SK-N-SH treated with all-trans-retinoic acid at 6 μM for 48 hours (cell line): ENCODE measurements at regions not wholly inside any gene's neighbourhood (a gene's known extent, or its start where the extent isn't known, plus 50 kb on each side); places are given as distances from the start of the nearest gene placed in this dataset.

Experiments used
- ARNTL ChIP-seq: fragments of 450-650 bp; formaldehyde crosslinking; IDR thresholded peaks from 2 replicates; pipeline ENCODE4 v1.5.0; 2020; ENCODE audit warnings: low read depth, mild to moderate bottlenecking, moderate library complexity, borderline replicate concordance
- ESRRG ChIP-seq: fragments of 250-450 bp; sonication (Bioruptor Pico); IDR thresholded peaks from 2 replicates; pipeline ENCODE4 v1.6.1; 2021; ENCODE audit warnings: mild to moderate bottlenecking
- GLIS3 ChIP-seq: fragments of 250-450 bp; sonication (Bioruptor Pico); IDR thresholded peaks from 2 replicates; pipeline ENCODE4 v1.5.0; 2020; ENCODE audit warnings: mild to moderate bottlenecking, moderate library complexity
- RARB ChIP-seq: fragments of 250-450 bp; sonication (Bioruptor Pico); IDR thresholded peaks from 2 replicates; pipeline ENCODE4 v1.8.0; 2021; ENCODE audit warnings: mild to moderate bottlenecking, moderate library complexity
- SNAI2 ChIP-seq: fragments of 250-450 bp; sonication (Bioruptor Pico); IDR thresholded peaks from 2 replicates; pipeline ENCODE4 v1.5.0; 2020; ENCODE audit warnings: mild to moderate bottlenecking, moderate library complexity
- ZNF565 ChIP-seq: fragments of 450-650 bp; formaldehyde crosslinking; conservative IDR thresholded peaks from 2 replicates; pipeline ENCODE4 v1.5.0; 2020; ENCODE audit warnings: low read depth, mild to moderate bottlenecking, moderate library complexity
- TF ChIP-seq, protein P1 (sequence below): fragments of 250-450 bp; sonication (Bioruptor Pico); IDR thresholded peaks from 2 replicates; pipeline ENCODE4 v1.5.1; 2020; ENCODE audit warnings: low read depth, mild to moderate bottlenecking, moderate library complexity
- TF ChIP-seq, protein P2 (sequence below): fragments of 250-450 bp; sonication (Bioruptor Pico); IDR thresholded peaks from 2 replicates; pipeline ENCODE4 v1.8.0; 2020; ENCODE audit warnings: mild to moderate bottlenecking, moderate library complexity, borderline replicate concordance

DNA sequence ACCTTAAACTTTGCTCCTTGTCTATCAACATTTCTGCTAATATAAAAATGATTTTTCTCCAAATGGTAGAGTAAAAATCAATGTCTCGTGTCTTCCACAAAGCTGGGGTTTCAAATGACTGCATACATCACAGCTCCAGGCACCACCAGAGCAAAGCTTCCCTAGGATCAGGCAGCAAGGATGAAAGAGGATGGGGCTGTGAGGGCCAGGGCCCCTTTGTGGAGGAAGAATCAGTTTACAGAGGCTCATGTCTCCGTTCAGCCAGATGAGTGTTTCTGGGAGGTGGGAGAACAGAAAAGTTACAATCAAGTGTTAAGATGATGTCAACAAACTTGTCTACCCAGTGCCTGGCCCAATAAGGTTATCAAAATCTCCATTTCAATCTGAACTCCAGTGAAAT lies 105.5 kb downstream of the BDH1 start:
- TF ChIP-seq ESRRG (CRISPR knock-in tag) (no peak), ARNTL (CRISPR knock-in tag) (no peak), ZNF565 (CRISPR knock-in tag) (no peak), SNAI2 (CRISPR knock-in tag) (no peak), RARB (no peak), GLIS3 (CRISPR knock-in tag) (no peak)
- TF ChIP-seq, protein P1, sequence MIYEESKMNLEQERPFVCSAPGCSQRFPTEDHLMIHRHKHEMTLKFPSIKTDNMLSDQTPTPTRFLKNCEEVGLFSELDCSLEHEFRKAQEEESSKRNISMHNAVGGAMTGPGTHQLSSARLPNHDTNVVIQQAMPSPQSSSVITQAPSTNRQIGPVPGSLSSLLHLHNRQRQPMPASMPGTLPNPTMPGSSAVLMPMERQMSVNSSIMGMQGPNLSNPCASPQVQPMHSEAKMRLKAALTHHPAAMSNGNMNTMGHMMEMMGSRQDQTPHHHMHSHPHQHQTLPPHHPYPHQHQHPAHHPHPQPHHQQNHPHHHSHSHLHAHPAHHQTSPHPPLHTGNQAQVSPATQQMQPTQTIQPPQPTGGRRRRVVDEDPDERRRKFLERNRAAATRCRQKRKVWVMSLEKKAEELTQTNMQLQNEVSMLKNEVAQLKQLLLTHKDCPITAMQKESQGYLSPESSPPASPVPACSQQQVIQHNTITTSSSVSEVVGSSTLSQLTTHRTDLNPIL (CRISPR knock-in tag): no peak
- TF ChIP-seq, protein P2, sequence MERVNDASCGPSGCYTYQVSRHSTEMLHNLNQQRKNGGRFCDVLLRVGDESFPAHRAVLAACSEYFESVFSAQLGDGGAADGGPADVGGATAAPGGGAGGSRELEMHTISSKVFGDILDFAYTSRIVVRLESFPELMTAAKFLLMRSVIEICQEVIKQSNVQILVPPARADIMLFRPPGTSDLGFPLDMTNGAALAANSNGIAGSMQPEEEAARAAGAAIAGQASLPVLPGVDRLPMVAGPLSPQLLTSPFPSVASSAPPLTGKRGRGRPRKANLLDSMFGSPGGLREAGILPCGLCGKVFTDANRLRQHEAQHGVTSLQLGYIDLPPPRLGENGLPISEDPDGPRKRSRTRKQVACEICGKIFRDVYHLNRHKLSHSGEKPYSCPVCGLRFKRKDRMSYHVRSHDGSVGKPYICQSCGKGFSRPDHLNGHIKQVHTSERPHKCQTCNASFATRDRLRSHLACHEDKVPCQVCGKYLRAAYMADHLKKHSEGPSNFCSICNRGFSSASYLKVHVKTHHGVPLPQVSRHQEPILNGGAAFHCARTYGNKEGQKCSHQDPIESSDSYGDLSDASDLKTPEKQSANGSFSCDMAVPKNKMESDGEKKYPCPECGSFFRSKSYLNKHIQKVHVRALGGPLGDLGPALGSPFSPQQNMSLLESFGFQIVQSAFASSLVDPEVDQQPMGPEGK (CRISPR knock-in tag): no peak
